GM21423 (cell line): ENCODE measurements at regions not wholly inside any gene's neighbourhood (a gene's known extent, or its start where the extent isn't known, plus 50 kb on each side); places are given as distances from the start of the nearest gene placed in this dataset.
"Not testable (repeated sequence)": the region's sequence is repeated elsewhere in the genome, so short reads cannot be mapped to it uniquely, and the experiment has no call there.

Source experiments
- ATAC-seq: cut with Tn5 transposase; IDR thresholded peaks from one replicate; pipeline ENCODE4 v1.9.1; 2021; ENCODE audit warnings: mild to moderate bottlenecking, moderate library complexity; ENCODE audit not compliant: unreplicated experiment

GRCh38 chr3:82628385-82629014, 867.1 kb upstream of the GBE1 start:
- no peak for ATAC-seq

GRCh38 chr3:82627733-82628132, 866.3 kb upstream of the GBE1 start:
- no peak for ATAC-seq

- ATAC-seq: not testable (repeated sequence)
Observed at GRCh38 chr3:82620744-82621143, 859.3 kb upstream of the GBE1 start.

- no peak for ATAC-seq
Observed at GRCh38 chr3:82618594-82618993, 857.1 kb upstream of the GBE1 start.

GRCh38 chr3:82610236-82610635, 848.8 kb upstream of the GBE1 start:
- ATAC-seq: no peak

GRCh38 chr3:82607391-82607790, 845.9 kb upstream of the GBE1 start:
- ATAC-seq: no peak

- no peak for ATAC-seq
Observed at GRCh38 chr3:82596805-82597204, 835.4 kb upstream of the GBE1 start.

- ATAC-seq: no peak
Observed at GRCh38 chr3:82595530-82595929, 834.1 kb upstream of the GBE1 start.

- ATAC-seq: no peak
Observed at GRCh38 chr3:82587174-82587573, 825.7 kb upstream of the GBE1 start.

- ATAC-seq: no peak
Observed at GRCh38 chr3:82586414-82586813, 825.0 kb upstream of the GBE1 start.

- not testable (repeated sequence) for ATAC-seq
Observed at GRCh38 chr3:82586002-82586401, 824.6 kb upstream of the GBE1 start.

- ATAC-seq: not testable (repeated sequence)
Observed at GRCh38 chr3:82585591-82585990, 824.1 kb upstream of the GBE1 start.

- ATAC-seq: not testable (repeated sequence)
Observed at GRCh38 chr3:82584861-82585260, 823.4 kb upstream of the GBE1 start.

GRCh38 chr3:82584415-82584814, 823.0 kb upstream of the GBE1 start:
- not testable (repeated sequence) for ATAC-seq

- ATAC-seq: no peak
Observed at GRCh38 chr3:82581350-82581749, 819.9 kb upstream of the GBE1 start.

GRCh38 chr3:82572721-82573120, 811.3 kb upstream of the GBE1 start:
- no peak for ATAC-seq

GRCh38 chr3:82568776-82569338, 807.4 kb upstream of the GBE1 start:
- ATAC-seq: no peak

- no peak for ATAC-seq
Observed at GRCh38 chr3:82567029-82567600, 805.7 kb upstream of the GBE1 start.

GRCh38 chr3:82562896-82563295, 801.5 kb upstream of the GBE1 start:
- ATAC-seq: no peak

- ATAC-seq: no peak
Observed at GRCh38 chr3:82561784-82562183, 800.3 kb upstream of the GBE1 start.

GRCh38 chr3:82558081-82558480, 796.6 kb upstream of the GBE1 start:
- ATAC-seq: no peak

- no peak for ATAC-seq
Observed at GRCh38 chr3:82556113-82556512, 794.7 kb upstream of the GBE1 start.

GRCh38 chr3:82542556-82542955, 781.1 kb upstream of the GBE1 start:
- ATAC-seq: not testable (repeated sequence)
